HEK293 (cell line): ENCODE measurements at regions not wholly inside any gene's neighbourhood (a gene's known extent, or its start where the extent isn't known, plus 50 kb on each side); places are given as distances from the start of the nearest gene placed in this dataset.
A peak's percentile ranks its signal among the peaks of the same experiment; 100 is the strongest.

Source experiments
- CTCF ChIA-PET: fragments of 350-600 bp; formaldehyde crosslinking; extraction: SDS; loops from one replicate; lab custom pipeline; 2021; ENCODE audit warnings: antibody characterized with exemption; lab: Yijun Ruan, JAX
- POLR2A ChIA-PET: fragments of 300-600 bp; formaldehyde crosslinking; extraction: SDS; loops from one replicate; lab custom pipeline; 2020; ENCODE audit warnings: antibody characterized with exemption, inconsistent platforms; lab: Yijun Ruan, JAX
- H3K27ac ChIP-seq: fragments of 200-500 bp; sonication (Bioruptor generic); 2 replicates; pipeline ENCODE4 v1.5.1; 2014; ENCODE audit warnings: low read depth, low read length, control low read depth, inconsistent platforms; ENCODE audit errors: extremely low read depth
- H3K36me3 ChIP-seq, 2 experiments: fragments of 200-500 bp in 1 of 2; sonication (Bioruptor generic) in 1 of 2; 1 replicate in 1 of 2; 2 replicates in 1 of 2; pipeline ENCODE4 v1.5.1; 2014 to 2017; ENCODE audit warnings: inconsistent platforms in 2 of 2, low read length in 2 of 2; ENCODE audit not compliant: control insufficient read depth in 2 of 2, insufficient read depth in 1 of 2
- H3K4me1 ChIP-seq: fragments of 200-500 bp; sonication (Bioruptor generic); 2 replicates; pipeline ENCODE4 v1.5.1; 2014; ENCODE audit warnings: mild to moderate bottlenecking, low read length, inconsistent platforms; ENCODE audit not compliant: control insufficient read depth, insufficient read depth
- H3K4me3 ChIP-seq: 2 replicates; pipeline ENCODE4 v1.5.1; 2011; ENCODE audit warnings: low read depth, mild to moderate bottlenecking, control low read depth, low read length, moderate library complexity
- H3K9me3 ChIP-seq: fragments of 200-500 bp; sonication (Bioruptor generic); 2 replicates; pipeline ENCODE4 v1.5.1; 2014; ENCODE audit warnings: low read depth, low read length, inconsistent platforms; ENCODE audit not compliant: control insufficient read depth, insufficient read depth
- GLI4 ChIP-seq: fragments of 450-650 bp; formaldehyde crosslinking; IDR thresholded peaks from 2 replicates; pipeline ENCODE4 v1.5.1; 2016; ENCODE audit warnings: missing biosample characterization, missing genetic modification characterization
- HIC1 ChIP-seq: fragments of 450-650 bp; formaldehyde crosslinking; IDR thresholded peaks from 2 replicates; pipeline ENCODE4 v1.5.1; 2016; ENCODE audit warnings: missing biosample characterization, missing genetic modification characterization
- MZF1 ChIP-seq: fragments of 450-650 bp; formaldehyde crosslinking; IDR thresholded peaks from 2 replicates; pipeline ENCODE4 v1.5.1; 2017; ENCODE audit warnings: missing biosample characterization, missing genetic modification characterization, borderline replicate concordance
- OVOL3 ChIP-seq: fragments of 450-650 bp; formaldehyde crosslinking; IDR thresholded peaks from 2 replicates; pipeline ENCODE4 v1.5.1; 2016; ENCODE audit warnings: missing biosample characterization, missing genetic modification characterization
- WT1 ChIP-seq: fragments of 450-650 bp; formaldehyde crosslinking; IDR thresholded peaks from 2 replicates; pipeline ENCODE4 v1.5.1; 2016; ENCODE audit warnings: missing biosample characterization, missing genetic modification characterization
- YY1 ChIP-seq: fragments of 450-650 bp; formaldehyde crosslinking; IDR thresholded peaks from 2 replicates; pipeline ENCODE4 v1.5.1; 2018; ENCODE audit warnings: missing biosample characterization, missing genetic modification characterization
- ZBTB49 ChIP-seq: fragments of 450-650 bp; formaldehyde crosslinking; IDR thresholded peaks from 2 replicates; pipeline ENCODE4 v1.5.1; 2016; ENCODE audit warnings: missing biosample characterization, missing genetic modification characterization, low read depth
- ZNF157 ChIP-seq: fragments of 450-650 bp; formaldehyde crosslinking; IDR thresholded peaks from 2 replicates; pipeline ENCODE4 v1.5.1; 2016; ENCODE audit warnings: missing biosample characterization, missing genetic modification characterization
- ZNF221 ChIP-seq: fragments of 450-650 bp; formaldehyde crosslinking; IDR thresholded peaks from 2 replicates; pipeline ENCODE4 v1.5.1; 2017; ENCODE audit warnings: missing biosample characterization, missing genetic modification characterization, borderline replicate concordance
- ZNF23 ChIP-seq: fragments of 450-650 bp; formaldehyde crosslinking; IDR thresholded peaks from 2 replicates; pipeline ENCODE4 v1.5.1; 2016; ENCODE audit warnings: missing biosample characterization, missing genetic modification characterization, borderline replicate concordance
- ZNF266 ChIP-seq: fragments of 450-650 bp; formaldehyde crosslinking; IDR thresholded peaks from 2 replicates; pipeline ENCODE4 v1.5.1; 2016; ENCODE audit warnings: missing biosample characterization, missing genetic modification characterization, low read depth
- ZNF350 ChIP-seq: fragments of 450-650 bp; formaldehyde crosslinking; IDR thresholded peaks from 2 replicates; pipeline ENCODE4 v1.5.0; 2017; ENCODE audit warnings: missing biosample characterization, mild to moderate bottlenecking, missing genetic modification characterization
- ZNF560 ChIP-seq: fragments of 450-650 bp; formaldehyde crosslinking; IDR thresholded peaks from 2 replicates; pipeline ENCODE4 v1.5.1; 2017; ENCODE audit warnings: missing biosample characterization, missing genetic modification characterization, borderline replicate concordance
- ZNF621 ChIP-seq: fragments of 450-650 bp; formaldehyde crosslinking; IDR thresholded peaks from 2 replicates; pipeline ENCODE4 v1.5.1; 2017; ENCODE audit warnings: missing biosample characterization, missing genetic modification characterization
- ZNF768 ChIP-seq: fragments of 450-650 bp; formaldehyde crosslinking; IDR thresholded peaks from 2 replicates; pipeline ENCODE4 v1.5.1; 2018; ENCODE audit warnings: missing biosample characterization, mild to moderate bottlenecking, missing genetic modification characterization

- H3K9me3 ChIP-seq, result no peaks in the 10 kb centered on the region
Observed at GRCh38 chr5:159849437-159850083, 66.7 kb upstream of the ADRA1B start.

DNA sequence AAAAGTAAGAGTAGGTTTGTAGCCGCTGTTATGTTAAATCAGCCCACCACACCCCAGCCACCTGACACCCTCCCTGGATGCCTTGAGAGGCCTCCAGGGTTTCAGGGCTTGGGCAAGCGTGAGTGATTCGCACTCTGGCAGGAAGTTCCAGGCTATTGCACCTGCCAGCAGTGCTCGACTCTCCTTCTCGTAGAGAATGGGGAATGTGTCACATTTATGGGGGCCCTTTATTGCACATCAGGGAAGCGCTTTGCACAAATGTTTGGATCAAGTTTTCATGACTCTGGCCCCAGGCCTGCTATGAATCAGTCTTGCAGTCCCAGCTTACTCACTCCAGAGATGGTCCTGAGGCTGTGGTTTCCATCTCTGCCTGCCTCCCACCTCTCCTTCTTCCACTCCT lies 66.1 kb upstream of the ADRA1B start:
- H3K27ac ChIP-seq, result no peak overlapping the region
- H3K9me3 ChIP-seq, result no peaks in the 10 kb centered on the region
- H3K36me3 ChIP-seq, result no peaks in the 10 kb centered on the region
- CTCF ChIA-PET, result interaction anchor here (0.6 to 1.0 kb wide), 2 partner anchors 9 to 325 kb away, joined by 4 read pairs; no protein-coding TSS in a partner anchor
- no peaks in the 10 kb centered on the region; the same call in 1 of the 2 replicates for H3K4me1 ChIP-seq
- TF ChIP-seq MZF1 (tag by site-specific recombination) (no peak), ZNF157 (tag by site-specific recombination) (no peak)
- TF ChIP-seq, all 188 proteins: peak for 0
- POLR2A ChIA-PET, result interaction anchor here (1.0 kb wide), 1 partner anchor 32 kb away, joined by 3 read pairs; no protein-coding TSS in a partner anchor
- H3K4me3 ChIP-seq, result no peak overlapping the region

More at GRCh38 chr5:159849437-159850083, 66.7 kb upstream of the ADRA1B start:
- ChIA-PET CTCF (interaction anchor here (1.0 kb wide), 1 partner anchor 8 kb away, joined by 4 read pairs; no protein-coding TSS in a partner anchor), POLR2A (interaction anchor here (1.0 kb wide), 1 partner anchor 32 kb away, joined by 3 read pairs; no protein-coding TSS in a partner anchor)
- H3K27ac ChIP-seq, result no peak overlapping the region
- H3K4me1 ChIP-seq, result no peaks in the 10 kb centered on the region; the same call in 1 of the 2 replicates
- H3K36me3 ChIP-seq, result no peaks in the 10 kb centered on the region
- H3K4me3 ChIP-seq, result no peak overlapping the region
- peak; percentile 64 for TF ChIP-seq ZNF768
- no peak for TF ChIP-seq ZBTB49 (tag by site-specific recombination)
- TF ChIP-seq, all 188 proteins: peak for 1

GRCh38 chr5:159851053-159851452 lies 65.2 kb upstream of the ADRA1B start:
- H3K27ac ChIP-seq, result no peak overlapping the region
- CTCF ChIA-PET, result no interaction called here
- TF ChIP-seq ZNF621 (tag by site-specific recombination), result no peak
- TF ChIP-seq ZNF221 (tag by site-specific recombination), result no peak
- TF ChIP-seq ZNF23, result no peak
- TF ChIP-seq ZNF266 (tag by site-specific recombination), result no peak
- TF ChIP-seq YY1 (tag by site-specific recombination), result no peak
- no peak for TF ChIP-seq ZNF560 (tag by site-specific recombination)
- TF ChIP-seq OVOL3 (tag by site-specific recombination), result no peak
- TF ChIP-seq ZNF350 (tag by site-specific recombination), result no peak
- TF ChIP-seq HIC1, result no peak
- no peak for TF ChIP-seq WT1 (tag by site-specific recombination)
- no peak for TF ChIP-seq GLI4 (tag by site-specific recombination)
- TF ChIP-seq, all 188 proteins: peak for 0
- Histone ChIP-seq H3K4me3 (no peak overlapping the region), H3K9me3 (no peaks in the 10 kb centered on the region), H3K36me3 (no peaks in the 10 kb centered on the region), H3K4me1 (no peaks in the 10 kb centered on the region; the same call in 1 of the 2 replicates)
- POLR2A ChIA-PET, result no interaction called here
